Loucy (cell line): ENCODE measurements at regions not wholly inside any gene's neighbourhood (a gene's known extent, or its start where the extent isn't known, plus 50 kb on each side); places are given as distances from the start of the nearest gene placed in this dataset.
"Not testable (repeated sequence)": the region's sequence is repeated elsewhere in the genome, so short reads cannot be mapped to it uniquely, and the experiment has no call there.

Experiments
- H2AFZ ChIP-seq: fragments of 200-600 bp; sonication (generic); 2 replicates; pipeline ENCODE4 v1.6.0; 2016; ENCODE audit warnings: antibody characterized with exemption, mild to moderate bottlenecking, low read length, moderate library complexity
- H3F3A ChIP-seq: fragments of 200-600 bp; 2 replicates; pipeline ENCODE4 v1.6.0; 2016; ENCODE audit warnings: antibody characterized with exemption, low read depth, mild to moderate bottlenecking
- H3K27me3 ChIP-seq: fragments of 200-600 bp; sonication (generic); 2 replicates; pipeline ENCODE4 v1.6.1; 2014; ENCODE audit warnings: low read length, mild to moderate bottlenecking; ENCODE audit not compliant: insufficient read depth, poor library complexity, severe bottlenecking
- H3K36me3 ChIP-seq: fragments of 200-600 bp; sonication (generic); 2 replicates; pipeline ENCODE4 v1.6.1; 2016; ENCODE audit warnings: low read length; ENCODE audit not compliant: insufficient read depth
- H3K4me1 ChIP-seq: fragments of 200-600 bp; sonication (generic); 2 replicates; pipeline ENCODE4 v1.5.1; 2014; ENCODE audit warnings: low read length, mild to moderate bottlenecking; ENCODE audit not compliant: insufficient read depth, poor library complexity, severe bottlenecking
- H3K4me2 ChIP-seq: fragments of 200-600 bp; sonication (generic); 2 replicates; pipeline ENCODE4 v1.6.0; 2014; ENCODE audit warnings: antibody characterized with exemption, low read length, low read depth, mild to moderate bottlenecking; ENCODE audit not compliant: poor library complexity, severe bottlenecking
- H3K4me3 ChIP-seq: fragments of 200-600 bp; sonication (generic); 2 replicates; pipeline ENCODE4 v1.5.1; 2014; ENCODE audit warnings: low read length, mild to moderate bottlenecking, mixed read lengths; ENCODE audit not compliant: poor library complexity, severe bottlenecking
- H3K79me2 ChIP-seq: fragments of 200-600 bp; sonication (generic); 2 replicates; pipeline ENCODE4 v1.6.1; 2014; ENCODE audit warnings: low read length; ENCODE audit not compliant: insufficient read depth
- H3K9ac ChIP-seq: fragments of 200-600 bp; sonication (generic); 2 replicates; pipeline ENCODE4 v1.6.0; 2014; ENCODE audit warnings: mild to moderate bottlenecking, low read depth, low read length, moderate library complexity; ENCODE audit not compliant: poor library complexity, severe bottlenecking
- H3K9me2 ChIP-seq: fragments of 200-600 bp; sonication (generic); replicated peaks from 2 replicates; pipeline ENCODE4 v1.6.1; 2016; ENCODE audit warnings: low read depth, low read length, mixed read lengths
- H3K9me3 ChIP-seq: fragments of 200-600 bp; sonication (generic); 2 replicates; pipeline ENCODE4 v1.6.1; 2014; ENCODE audit warnings: mild to moderate bottlenecking, antibody characterized with exemption, low read length, low read depth; ENCODE audit not compliant: insufficient read depth
- H4K20me1 ChIP-seq: fragments of 200-600 bp; sonication (generic); 2 replicates; pipeline ENCODE4 v1.6.0; 2014; ENCODE audit warnings: antibody characterized with exemption, low read length, mild to moderate bottlenecking; ENCODE audit not compliant: insufficient read depth, poor library complexity, severe bottlenecking
- CTCF ChIP-seq: fragments of 200-600 bp; sonication (generic); conservative IDR thresholded peaks from 2 replicates; pipeline ENCODE4 v1.5.1; 2014; ENCODE audit warnings: mild to moderate bottlenecking, antibody characterized with exemption, low read length
- EZH2phosphoT487 ChIP-seq: fragments of 200-600 bp; IDR thresholded peaks from 2 replicates; pipeline ENCODE4 v1.6.1; 2018; ENCODE audit warnings: antibody characterized with exemption, mild to moderate bottlenecking, moderate library complexity, borderline replicate concordance

GRCh38 chr1:198850196-198850595 is 211.4 kb downstream of the PTPRC start:
- H3K4me1 ChIP-seq = peaks cover 14% of the 10 kb centered on the region
- H3K27me3 ChIP-seq = no peaks in the 10 kb centered on the region
- H3F3A ChIP-seq = peaks cover 15% of the 10 kb centered on the region
- no peak overlapping the region for H3K4me3 ChIP-seq
- H3K36me3 ChIP-seq = peaks cover 75% of the 10 kb centered on the region; the same call in 1 of the 2 replicates
- TF ChIP-seq CTCF = no peak
- TF ChIP-seq EZH2phosphoT487 = no peak
- no peak overlapping the region for H3K9ac ChIP-seq
- H3K9me2 ChIP-seq = no peaks in the 10 kb centered on the region
- peaks cover 50% of the 10 kb centered on the region for H4K20me1 ChIP-seq
- no peak overlapping the region for H2AFZ ChIP-seq
- peaks cover 27% of the 10 kb centered on the region for H3K79me2 ChIP-seq
- no peak overlapping the region for H3K4me2 ChIP-seq
- no peaks in the 10 kb centered on the region for H3K9me3 ChIP-seq

GRCh38 chr1:198850966-198851365 is 212.1 kb downstream of the PTPRC start:
- not testable (repeated sequence) for H3K4me2 ChIP-seq, H3K9me2 ChIP-seq, H3K27me3 ChIP-seq, H2AFZ ChIP-seq, H3K4me3 ChIP-seq, H3K9ac ChIP-seq, H3K9me3 ChIP-seq, H3F3A ChIP-seq
- H4K20me1 ChIP-seq = peaks cover 54% of the 10 kb centered on the region
- peaks cover 31% of the 10 kb centered on the region for H3K79me2 ChIP-seq
- H3K36me3 ChIP-seq = peaks cover 75% of the 10 kb centered on the region; the same call in 1 of the 2 replicates
- peaks cover 14% of the 10 kb centered on the region for H3K4me1 ChIP-seq

GRCh38 chr1:198856601-198857000 is 217.8 kb downstream of the PTPRC start:
- no peaks in the 10 kb centered on the region for H3K27me3 ChIP-seq
- no peak overlapping the region for H2AFZ ChIP-seq
- peaks cover 72% of the 10 kb centered on the region for H3K79me2 ChIP-seq
- no peak for TF ChIP-seq EZH2phosphoT487
- no peak for TF ChIP-seq CTCF
- H3K9me2 ChIP-seq = no peaks in the 10 kb centered on the region
- no peak overlapping the region for H3K4me2 ChIP-seq
- peaks cover 85% of the 10 kb centered on the region for H4K20me1 ChIP-seq
- no peak overlapping the region for H3K4me3 ChIP-seq
- H3K36me3 ChIP-seq = peaks cover 69% of the 10 kb centered on the region
- H3F3A ChIP-seq = peaks cover 26% of the 10 kb centered on the region
- peaks cover 9% of the 10 kb centered on the region for H3K4me1 ChIP-seq
- no peak overlapping the region for H3K9ac ChIP-seq
- H3K9me3 ChIP-seq = no peaks in the 10 kb centered on the region

- peaks cover 76% of the 10 kb centered on the region for H3K36me3 ChIP-seq
- H4K20me1 ChIP-seq = peaks cover 89% of the 10 kb centered on the region
- H3K4me1 ChIP-seq = peaks cover 12% of the 10 kb centered on the region
- H3F3A ChIP-seq = peaks cover 26% of the 10 kb centered on the region
- no peak overlapping the region for H3K9ac ChIP-seq
- no peaks in the 10 kb centered on the region for H3K27me3 ChIP-seq
- H3K4me2 ChIP-seq = no peak overlapping the region
- H2AFZ ChIP-seq = no peak overlapping the region
- no peaks in the 10 kb centered on the region for H3K9me3 ChIP-seq
- no peaks in the 10 kb centered on the region for H3K9me2 ChIP-seq
- peaks cover 82% of the 10 kb centered on the region for H3K79me2 ChIP-seq
- no peak overlapping the region for H3K4me3 ChIP-seq
- TF ChIP-seq EZH2phosphoT487 (no peak), CTCF (no peak)
These were observed 219.2 kb downstream of the PTPRC start for GRCh38 chr1:198858033-198858432.
